Fibroblast of lung (primary cell): ENCODE measurements at regions not wholly inside any gene's neighbourhood (a gene's known extent, or its start where the extent isn't known, plus 50 kb on each side); places are given as distances from the start of the nearest gene placed in this dataset.

Experiments
- DNase-seq, 2 donors: peaks; one replicate each; pipeline versions ENCODE4 v3.0.0 to v3.0.0-alpha.2; 2010; ENCODE audit warnings: low read depth in 2 of 2
- H2AFZ ChIP-seq: 2 replicates; pipeline ENCODE4 v1.5.1; 2012; ENCODE audit warnings: low read length, control low read depth, inconsistent platforms
- H3K27ac ChIP-seq: 2 replicates; pipeline ENCODE4 v1.5.1; 2011; ENCODE audit warnings: low read length, control low read depth; ENCODE audit not compliant: insufficient read depth
- H3K27me3 ChIP-seq: 2 replicates; pipeline ENCODE4 v1.5.1; 2011; ENCODE audit warnings: mild to moderate bottlenecking, low read length; ENCODE audit not compliant: control insufficient read depth, insufficient read depth
- H3K36me3 ChIP-seq: 2 replicates; pipeline ENCODE4 v1.5.1; 2011; ENCODE audit warnings: low read length; ENCODE audit not compliant: control insufficient read depth, insufficient read depth
- H3K4me1 ChIP-seq: 2 replicates; pipeline ENCODE4 v1.5.1; 2011; ENCODE audit warnings: low read length; ENCODE audit not compliant: control insufficient read depth, insufficient read depth; ENCODE audit errors: extremely low read depth
- H3K4me2 ChIP-seq: 2 replicates; pipeline ENCODE4 v1.5.1; 2011; ENCODE audit warnings: low read length, control low read depth; ENCODE audit not compliant: insufficient read depth; ENCODE audit errors: extremely low read depth
- H3K4me3 ChIP-seq, 4 experiments: fragments of 200-600 bp in 1 of 4; sonication (generic) in 1 of 4; replicated peaks in 1 of 4; 2 replicates each; pipeline ENCODE4 v1.5.1; 2011 to 2016; ENCODE audit warnings: low read length in 4 of 4, low read depth in 3 of 4, mild to moderate bottlenecking in 3 of 4, control low read depth in 2 of 4, inconsistent platforms in 1 of 4, mixed read lengths in 1 of 4; ENCODE audit not compliant: insufficient read depth in 1 of 4; ENCODE audit errors: control extremely low read depth in 1 of 4
- H3K79me2 ChIP-seq: 2 replicates; pipeline ENCODE4 v1.5.1; 2012; ENCODE audit warnings: mild to moderate bottlenecking, low read length, inconsistent platforms; ENCODE audit not compliant: control insufficient read depth, insufficient read depth
- H3K9ac ChIP-seq: 2 replicates; pipeline ENCODE4 v1.5.1; 2011; ENCODE audit warnings: mild to moderate bottlenecking, low read length, control low read depth; ENCODE audit not compliant: insufficient read depth
- H3K9me3 ChIP-seq: 2 replicates; pipeline ENCODE4 v1.5.1; 2012; ENCODE audit warnings: low read depth, low read length; ENCODE audit not compliant: control insufficient read depth, insufficient read depth
- H4K20me1 ChIP-seq: 2 replicates; pipeline ENCODE4 v1.5.1; 2011; ENCODE audit warnings: low read length; ENCODE audit not compliant: control insufficient read depth, insufficient read depth; ENCODE audit errors: extremely low read depth
- CTCF ChIP-seq, 2 donors: IDR thresholded peaks in 1 of 2; conservative IDR thresholded peaks in 1 of 2; 1 replicate in 1 of 2; 2 replicates in 1 of 2; pipeline ENCODE4 v1.5.1; 2011 to 2012; ENCODE audit warnings: low read length in 2 of 2, control low read depth in 1 of 2, inconsistent platforms in 1 of 2, low read depth in 1 of 2, mild to moderate bottlenecking in 1 of 2
- EZH2 ChIP-seq: IDR thresholded peaks from 2 replicates; pipeline ENCODE4 v1.5.1; 2012; ENCODE audit warnings: low read length, control low read depth, mild to moderate bottlenecking; ENCODE audit errors: missing control alignments

GRCh38 chr20:20970841-20971240 is 135.3 kb downstream of the LINC00237 start:
- H3K27me3 ChIP-seq, result no peaks in the 10 kb centered on the region
- no peaks in the 10 kb centered on the region for H3K9me3 ChIP-seq
- no peak overlapping the region for H3K9ac ChIP-seq
- TF ChIP-seq EZH2 (no peak), CTCF (conservative IDR thresholded peaks at IDR 0.05 in 1 of 2, IDR thresholded peaks at IDR 0.05 in 1 of 2; ENCODE audit: low read depth in 1 of 2, low read length in 2 of 2) (no peak)
- H3K4me1 ChIP-seq, result no peaks in the 10 kb centered on the region
- no peak overlapping the region for H3K4me2 ChIP-seq
- H2AFZ ChIP-seq, result no peak overlapping the region
- no peaks in the 10 kb centered on the region for H4K20me1 ChIP-seq
- no peak overlapping the region for H3K27ac ChIP-seq
- no peaks in the 10 kb centered on the region for H3K36me3 ChIP-seq
- no peak for DNase-seq
- H3K4me3 ChIP-seq, result no peak overlapping the region
- no peaks in the 10 kb centered on the region for H3K79me2 ChIP-seq

GRCh38 chr20:20969701-20970280 is 136.4 kb downstream of the LINC00237 start:
- Histone ChIP-seq H3K9ac (no peak overlapping the region), H2AFZ (no peak overlapping the region), H3K79me2 (no peaks in the 10 kb centered on the region), H3K27me3 (no peaks in the 10 kb centered on the region), H3K4me1 (no peaks in the 10 kb centered on the region), H3K27ac (no peak overlapping the region), H3K4me2 (no peak overlapping the region), H3K36me3 (no peaks in the 10 kb centered on the region), H3K4me3 (no peak overlapping the region), H4K20me1 (no peaks in the 10 kb centered on the region), H3K9me3 (no peaks in the 10 kb centered on the region)
- TF ChIP-seq EZH2 (no peak), CTCF (conservative IDR thresholded peaks at IDR 0.05 in 1 of 2, IDR thresholded peaks at IDR 0.05 in 1 of 2; ENCODE audit: low read depth in 1 of 2, low read length in 2 of 2) (no peak)
- DNase-seq, result no peak

- H4K20me1 ChIP-seq, result no peaks in the 10 kb centered on the region
- H3K27me3 ChIP-seq, result no peaks in the 10 kb centered on the region
- DNase-seq, result no peak
- H3K9ac ChIP-seq, result no peak overlapping the region
- H3K4me1 ChIP-seq, result no peaks in the 10 kb centered on the region
- H3K27ac ChIP-seq, result no peak overlapping the region
- no peak overlapping the region for H2AFZ ChIP-seq
- H3K4me3 ChIP-seq, result no peak overlapping the region
- no peaks in the 10 kb centered on the region for H3K9me3 ChIP-seq
- no peak overlapping the region for H3K4me2 ChIP-seq
- H3K79me2 ChIP-seq, result no peaks in the 10 kb centered on the region
- TF ChIP-seq CTCF (conservative IDR thresholded peaks at IDR 0.05 in 1 of 2, IDR thresholded peaks at IDR 0.05 in 1 of 2; ENCODE audit: low read depth in 1 of 2, low read length in 2 of 2) (no peak), EZH2 (no peak)
- H3K36me3 ChIP-seq, result no peaks in the 10 kb centered on the region
Measured at GRCh38 chr20:20967564-20968184, 138.5 kb downstream of the LINC00237 start.
